ENCODE measurements at regions not wholly inside any gene's neighbourhood (a gene's known extent, or its start where the extent isn't known, plus 50 kb on each side); places are given as distances from the start of the nearest gene placed in this dataset.

DNA sequence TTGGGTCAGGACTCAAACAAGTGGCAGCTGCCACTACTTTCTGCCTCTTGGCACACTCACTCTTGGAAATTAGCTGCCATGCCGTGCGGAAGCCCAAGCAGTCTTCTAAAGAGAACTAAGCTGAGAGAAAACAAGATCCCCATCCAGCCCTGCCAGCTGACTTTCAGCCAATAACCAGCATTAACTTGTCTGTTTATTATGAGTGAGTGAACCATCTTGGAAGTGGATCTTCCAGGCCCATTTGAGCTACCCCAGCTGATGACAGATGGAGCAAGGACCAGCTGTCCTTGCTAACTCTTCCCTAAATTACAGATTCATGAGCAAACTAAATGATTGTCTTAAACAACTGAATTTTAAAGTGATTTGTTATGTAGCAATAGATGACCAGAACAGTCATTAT, 73.9 kb upstream of the RBM24 start:
- WGBS, 5 donors = 56 to 81% (median 66%) methylated on average over 2 of the region's 2 CpGs
- TF ChIP-seq POLR2AphosphoS5 (IDR thresholded peaks at IDR 0.05) = no peak
- no peak for TF ChIP-seq POLR2A (IDR thresholded peaks at IDR 0.05)
- no peak for TF ChIP-seq EP300 (IDR thresholded peaks at IDR 0.05)
- TF ChIP-seq, protein P1, sequence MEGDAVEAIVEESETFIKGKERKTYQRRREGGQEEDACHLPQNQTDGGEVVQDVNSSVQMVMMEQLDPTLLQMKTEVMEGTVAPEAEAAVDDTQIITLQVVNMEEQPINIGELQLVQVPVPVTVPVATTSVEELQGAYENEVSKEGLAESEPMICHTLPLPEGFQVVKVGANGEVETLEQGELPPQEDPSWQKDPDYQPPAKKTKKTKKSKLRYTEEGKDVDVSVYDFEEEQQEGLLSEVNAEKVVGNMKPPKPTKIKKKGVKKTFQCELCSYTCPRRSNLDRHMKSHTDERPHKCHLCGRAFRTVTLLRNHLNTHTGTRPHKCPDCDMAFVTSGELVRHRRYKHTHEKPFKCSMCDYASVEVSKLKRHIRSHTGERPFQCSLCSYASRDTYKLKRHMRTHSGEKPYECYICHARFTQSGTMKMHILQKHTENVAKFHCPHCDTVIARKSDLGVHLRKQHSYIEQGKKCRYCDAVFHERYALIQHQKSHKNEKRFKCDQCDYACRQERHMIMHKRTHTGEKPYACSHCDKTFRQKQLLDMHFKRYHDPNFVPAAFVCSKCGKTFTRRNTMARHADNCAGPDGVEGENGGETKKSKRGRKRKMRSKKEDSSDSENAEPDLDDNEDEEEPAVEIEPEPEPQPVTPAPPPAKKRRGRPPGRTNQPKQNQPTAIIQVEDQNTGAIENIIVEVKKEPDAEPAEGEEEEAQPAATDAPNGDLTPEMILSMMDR (IDR thresholded peaks at IDR 0.05) = no peak
- H3K9me3 ChIP-seq = peaks cover 0 to 10% (median 3%) of the 10 kb centered on the region in 4 donors
- peak in 1 of 2 donors; percentile 49 for DNase-seq
- peaks cover 0 to 2% (median under 1%) of the 10 kb centered on the region in 4 donors for H3K4me1 ChIP-seq
- no peak overlapping the region for H3K27ac ChIP-seq
- H3K36me3 ChIP-seq = no peaks in the 10 kb centered on the region
- H3K4me3 ChIP-seq = no peak overlapping the region
- no peaks in the 10 kb centered on the region for H3K27me3 ChIP-seq
- intact Hi-C loops (cut with DNase I; ENCODE audit: low total_unique reads) = no loop called here

DNA sequence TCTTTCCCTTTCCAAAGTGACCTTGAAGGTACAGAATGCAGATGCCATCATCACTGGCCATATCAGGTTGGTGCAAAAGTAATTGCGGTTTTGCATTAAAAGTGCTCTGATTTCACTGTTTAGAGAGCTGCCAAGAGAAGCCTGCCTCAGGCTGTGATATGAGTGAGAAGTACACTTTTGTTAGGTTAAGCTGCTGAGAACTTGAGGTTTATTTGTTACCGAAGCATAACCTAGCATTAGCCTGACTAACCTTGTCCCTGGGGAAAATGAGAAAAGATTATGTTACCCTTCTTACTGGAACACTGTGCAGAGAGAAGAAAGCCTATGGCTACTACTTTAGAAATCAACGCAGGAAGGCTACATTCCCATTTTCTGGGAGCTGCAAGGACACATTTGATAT, 70.5 kb upstream of the RBM24 start:
- DNase-seq = no peak
- Histone ChIP-seq H3K27me3 (no peaks in the 10 kb centered on the region), H3K4me3 (no peak overlapping the region), H3K9me3 (peaks cover 0 to 10% (median 3%) of the 10 kb centered on the region in 4 donors), H3K27ac (no peak overlapping the region), H3K36me3 (no peaks in the 10 kb centered on the region), H3K4me1 (peaks cover 0 to 11% (median 4%) of the 10 kb centered on the region in 4 donors)
- WGBS, 5 donors = 87 to 99% (median 95%) methylated on average over 3 of the region's 3 CpGs
- TF ChIP-seq, protein P1 (IDR thresholded peaks at IDR 0.05) = no peak
- TF ChIP-seq POLR2AphosphoS5 (IDR thresholded peaks at IDR 0.05) (no peak), POLR2A (IDR thresholded peaks at IDR 0.05) (no peak), EP300 (IDR thresholded peaks at IDR 0.05) (no peak)
- intact Hi-C loops (cut with DNase I; ENCODE audit: low total_unique reads) = no loop called here

DNA sequence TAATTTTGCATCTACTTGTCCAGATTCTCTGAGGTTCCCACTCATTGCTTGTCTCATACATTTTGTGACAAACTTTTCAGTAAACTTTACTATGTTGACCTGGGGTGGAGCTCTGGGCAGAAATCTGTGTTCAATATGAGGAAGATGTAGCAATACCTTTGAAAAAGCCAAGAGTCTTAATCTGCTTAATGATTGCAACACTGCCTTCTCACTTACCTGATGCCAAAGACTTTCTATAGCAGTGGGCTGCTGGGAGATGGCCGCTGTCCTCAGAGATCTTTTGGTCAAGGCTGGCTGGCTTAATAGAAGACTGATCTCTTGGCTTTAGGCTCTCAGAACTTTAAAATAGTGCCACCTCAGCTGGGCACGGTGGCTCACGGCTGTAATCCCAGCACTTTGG, 70.1 kb upstream of the RBM24 start:
- Histone ChIP-seq H3K27me3 (no peaks in the 10 kb centered on the region), H3K36me3 (no peaks in the 10 kb centered on the region), H3K4me3 (no peak overlapping the region), H3K9me3 (peaks cover 0 to 10% (median 3%) of the 10 kb centered on the region in 4 donors), H3K4me1 (peaks cover 0 to 11% (median 4%) of the 10 kb centered on the region in 4 donors), H3K27ac (no peak overlapping the region)
- intact Hi-C loops (cut with DNase I; ENCODE audit: low total_unique reads) = no loop called here
- DNase-seq = no peak
- TF ChIP-seq POLR2AphosphoS5 (IDR thresholded peaks at IDR 0.05) (no peak), POLR2A (IDR thresholded peaks at IDR 0.05) (no peak), EP300 (IDR thresholded peaks at IDR 0.05) (no peak)
- TF ChIP-seq, protein P1 (IDR thresholded peaks at IDR 0.05) = no peak
- WGBS, 5 donors = 89 to 100% (median 96%) methylated on average over 3 of the region's 3 CpGs

DNA sequence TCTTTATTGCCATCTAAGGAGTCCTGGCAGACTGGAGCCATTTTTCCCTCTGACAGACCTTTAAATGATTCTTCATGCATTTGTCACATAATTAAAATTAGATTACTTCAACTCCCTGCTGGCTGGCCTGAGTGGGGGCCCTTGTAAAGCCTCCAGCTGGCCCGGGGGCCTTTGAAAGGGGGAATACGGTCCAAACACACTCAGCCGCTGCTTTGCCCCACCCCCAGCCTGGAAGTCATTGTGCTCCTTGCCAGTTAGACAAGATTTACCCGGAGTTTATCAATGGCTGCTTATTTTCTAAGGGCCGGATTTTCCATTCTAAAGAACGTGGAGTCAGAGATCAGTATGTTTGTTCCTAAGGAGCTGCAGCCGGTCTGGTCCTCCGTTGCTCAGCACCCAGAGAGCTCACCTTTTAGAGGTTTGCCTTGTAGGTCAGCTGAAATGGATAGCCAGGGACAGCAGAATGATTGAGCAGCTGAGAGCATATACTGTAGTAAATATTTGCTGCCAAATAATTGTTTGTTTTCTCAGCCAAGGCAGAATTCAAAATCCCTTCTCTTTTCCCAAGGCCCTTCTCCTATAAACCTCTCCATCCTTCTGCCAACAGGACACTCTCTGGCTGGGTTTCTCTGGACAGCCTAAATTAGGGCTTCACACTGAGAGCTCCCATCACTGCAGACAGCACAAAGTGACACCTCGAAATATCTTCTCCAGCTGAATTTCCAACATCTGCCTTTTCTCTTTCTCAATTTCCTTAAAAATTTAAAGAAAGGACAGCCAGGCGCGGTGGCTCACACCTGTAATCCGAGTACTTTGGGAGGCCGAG, 68.4 kb upstream of the RBM24 start:
- intact Hi-C loops (cut with DNase I; ENCODE audit: low total_unique reads) = no loop called here
- 42 to 50% (median 44%) methylated on average over 10 to 13 of the region's 13 CpGs for WGBS, 5 donors
- peak in 1 of 2 donors; percentile 83 for DNase-seq
- no peaks in the 10 kb centered on the region for H3K36me3 ChIP-seq
- no peak overlapping the region for H3K27ac ChIP-seq
- no peaks in the 10 kb centered on the region for H3K27me3 ChIP-seq
- H3K9me3 ChIP-seq = no peaks in the 10 kb centered on the region
- TF ChIP-seq, protein P1 (IDR thresholded peaks at IDR 0.05) = no peak
- TF ChIP-seq POLR2A (IDR thresholded peaks at IDR 0.05) = no peak
- no peak for TF ChIP-seq EP300 (IDR thresholded peaks at IDR 0.05)
- no peak for TF ChIP-seq POLR2AphosphoS5 (IDR thresholded peaks at IDR 0.05)
- H3K4me1 ChIP-seq = peaks cover 0 to 11% (median 4%) of the 10 kb centered on the region in 4 donors
- H3K4me3 ChIP-seq = no peak overlapping the region
